ENCODE measurements at regions not wholly inside any gene's neighbourhood (a gene's known extent, or its start where the extent isn't known, plus 50 kb on each side); places are given as distances from the start of the nearest gene placed in this dataset.

- TF ChIP-seq, protein P1, sequence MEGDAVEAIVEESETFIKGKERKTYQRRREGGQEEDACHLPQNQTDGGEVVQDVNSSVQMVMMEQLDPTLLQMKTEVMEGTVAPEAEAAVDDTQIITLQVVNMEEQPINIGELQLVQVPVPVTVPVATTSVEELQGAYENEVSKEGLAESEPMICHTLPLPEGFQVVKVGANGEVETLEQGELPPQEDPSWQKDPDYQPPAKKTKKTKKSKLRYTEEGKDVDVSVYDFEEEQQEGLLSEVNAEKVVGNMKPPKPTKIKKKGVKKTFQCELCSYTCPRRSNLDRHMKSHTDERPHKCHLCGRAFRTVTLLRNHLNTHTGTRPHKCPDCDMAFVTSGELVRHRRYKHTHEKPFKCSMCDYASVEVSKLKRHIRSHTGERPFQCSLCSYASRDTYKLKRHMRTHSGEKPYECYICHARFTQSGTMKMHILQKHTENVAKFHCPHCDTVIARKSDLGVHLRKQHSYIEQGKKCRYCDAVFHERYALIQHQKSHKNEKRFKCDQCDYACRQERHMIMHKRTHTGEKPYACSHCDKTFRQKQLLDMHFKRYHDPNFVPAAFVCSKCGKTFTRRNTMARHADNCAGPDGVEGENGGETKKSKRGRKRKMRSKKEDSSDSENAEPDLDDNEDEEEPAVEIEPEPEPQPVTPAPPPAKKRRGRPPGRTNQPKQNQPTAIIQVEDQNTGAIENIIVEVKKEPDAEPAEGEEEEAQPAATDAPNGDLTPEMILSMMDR (conservative IDR thresholded peaks at IDR 0.05 in 1 of 2, IDR thresholded peaks at IDR 0.05 in 1 of 2; ENCODE audit: low read depth in 1 of 2, low read length in 2 of 2) = no peak
- no peak for TF ChIP-seq EZH2 (IDR thresholded peaks at IDR 0.05; ENCODE audit: low read length, missing control alignments)
Observed at GRCh38 chr2:78455586-78455985, 569.9 kb upstream of the REG3G start.
